MCF 10A (cell line): ENCODE measurements at regions not wholly inside any gene's neighbourhood (a gene's known extent, or its start where the extent isn't known, plus 50 kb on each side); places are given as distances from the start of the nearest gene placed in this dataset.

Source experiments
- BruUV-seq: library from RNA; stranded (reverse); fragments of 400-500 nt; replicated peaks from 2 replicates; lab custom pipeline; 2021; lab: Mats Ljungman, UMichigan
- CTCF ChIA-PET: fragments of 300-600 bp; sonication (Branson Sonifier 250); formaldehyde crosslinking; extraction: SDS; loops from one replicate; lab custom pipeline; 2021; ENCODE audit warnings: antibody characterized with exemption, inconsistent platforms; lab: Yijun Ruan, JAX
- POLR2A ChIA-PET: fragments of 300-600, 350-650 bp; sonication (Branson Sonifier 250); formaldehyde crosslinking; extraction: SDS; loops from one replicate; lab custom pipeline; 2020; ENCODE audit warnings: antibody characterized with exemption, inconsistent platforms; lab: Yijun Ruan, JAX
- DNase-seq: peaks from one replicate; pipeline ENCODE4 v3.0.0-alpha.2; 2018; ENCODE audit not compliant: unreplicated experiment
- H3K27ac Mint-ChIP-seq: one replicate; pipeline ENCODE4 v1.8.0; 2022; ENCODE audit warnings: mild to moderate bottlenecking, low read depth, mixed read lengths; ENCODE audit not compliant: unreplicated experiment
- H3K27me3 Mint-ChIP-seq: one replicate; pipeline ENCODE4 v1.8.0; 2022; ENCODE audit warnings: mixed read lengths; ENCODE audit not compliant: insufficient read depth, unreplicated experiment
- H3K36me3 Mint-ChIP-seq: one replicate; pipeline ENCODE4 v1.8.0; 2022; ENCODE audit warnings: mild to moderate bottlenecking, moderate library complexity, mixed read lengths; ENCODE audit not compliant: insufficient read depth, unreplicated experiment
- H3K4me1 Mint-ChIP-seq: one replicate; pipeline ENCODE4 v1.8.0; 2022; ENCODE audit warnings: mixed read lengths; ENCODE audit not compliant: insufficient read depth, unreplicated experiment
- H3K4me3 Mint-ChIP-seq: one replicate; pipeline ENCODE4 v1.8.0; 2022; ENCODE audit warnings: mild to moderate bottlenecking, moderate library complexity, mixed read lengths; ENCODE audit not compliant: unreplicated experiment
- H3K9me3 Mint-ChIP-seq: one replicate; pipeline ENCODE4 v1.8.0; 2022; ENCODE audit warnings: mixed read lengths; ENCODE audit not compliant: unreplicated experiment
- intact Hi-C: fragments of 100-400 bp; cut with micrococcal nuclease; formaldehyde crosslinking; loops from 2 replicates; pipeline ENCODE4 v1.14.1; 2022
- TF ChIP-seq, protein P1 (sequence below): fragments of 200-600 bp; IDR thresholded peaks from one replicate; pipeline ENCODE4 v1.8.0; 2022; ENCODE audit warnings: antibody characterized with exemption, mild to moderate bottlenecking; ENCODE audit not compliant: unreplicated experiment

DNA sequence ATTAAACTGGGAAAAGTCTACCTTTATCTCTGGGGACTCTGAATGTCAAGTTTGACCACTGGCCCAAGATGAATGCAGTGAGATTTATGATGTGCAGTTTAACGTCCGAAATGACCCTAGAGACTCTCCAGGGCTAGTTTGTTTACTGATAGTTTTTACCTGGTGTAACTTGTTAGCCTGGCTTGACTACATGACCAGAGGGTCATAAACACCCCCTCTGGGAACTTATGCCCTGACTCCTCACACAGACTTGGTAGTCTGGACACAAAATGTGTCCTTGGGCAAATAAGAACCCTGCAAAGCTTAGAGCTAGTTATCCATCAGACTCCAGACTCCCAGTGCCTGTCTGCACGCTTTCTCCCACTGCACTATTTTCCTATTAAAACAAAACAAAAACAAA, 606.5 kb downstream of the HACE1 start:
- CTCF ChIA-PET, result interaction anchor here (0.6 kb wide), 1 partner anchor 1130 kb away, joined by 3 read pairs; no protein-coding TSS in a partner anchor
- Mint-ChIP-seq H3K27me3 (no peaks in the 10 kb centered on the region), H3K4me1 (peaks cover 6% of the 10 kb centered on the region), H3K9me3 (no peaks in the 10 kb centered on the region), H3K4me3 (no peak overlapping the region), H3K27ac (no peak overlapping the region), H3K36me3 (no peaks in the 10 kb centered on the region)
- DNase-seq, result no peak
- TF ChIP-seq, protein P1, sequence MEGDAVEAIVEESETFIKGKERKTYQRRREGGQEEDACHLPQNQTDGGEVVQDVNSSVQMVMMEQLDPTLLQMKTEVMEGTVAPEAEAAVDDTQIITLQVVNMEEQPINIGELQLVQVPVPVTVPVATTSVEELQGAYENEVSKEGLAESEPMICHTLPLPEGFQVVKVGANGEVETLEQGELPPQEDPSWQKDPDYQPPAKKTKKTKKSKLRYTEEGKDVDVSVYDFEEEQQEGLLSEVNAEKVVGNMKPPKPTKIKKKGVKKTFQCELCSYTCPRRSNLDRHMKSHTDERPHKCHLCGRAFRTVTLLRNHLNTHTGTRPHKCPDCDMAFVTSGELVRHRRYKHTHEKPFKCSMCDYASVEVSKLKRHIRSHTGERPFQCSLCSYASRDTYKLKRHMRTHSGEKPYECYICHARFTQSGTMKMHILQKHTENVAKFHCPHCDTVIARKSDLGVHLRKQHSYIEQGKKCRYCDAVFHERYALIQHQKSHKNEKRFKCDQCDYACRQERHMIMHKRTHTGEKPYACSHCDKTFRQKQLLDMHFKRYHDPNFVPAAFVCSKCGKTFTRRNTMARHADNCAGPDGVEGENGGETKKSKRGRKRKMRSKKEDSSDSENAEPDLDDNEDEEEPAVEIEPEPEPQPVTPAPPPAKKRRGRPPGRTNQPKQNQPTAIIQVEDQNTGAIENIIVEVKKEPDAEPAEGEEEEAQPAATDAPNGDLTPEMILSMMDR, result no peak
- BruUV-seq, result no TSS peak
- intact Hi-C loops, result no loop called here
- POLR2A ChIA-PET, result no interaction called here

DNA sequence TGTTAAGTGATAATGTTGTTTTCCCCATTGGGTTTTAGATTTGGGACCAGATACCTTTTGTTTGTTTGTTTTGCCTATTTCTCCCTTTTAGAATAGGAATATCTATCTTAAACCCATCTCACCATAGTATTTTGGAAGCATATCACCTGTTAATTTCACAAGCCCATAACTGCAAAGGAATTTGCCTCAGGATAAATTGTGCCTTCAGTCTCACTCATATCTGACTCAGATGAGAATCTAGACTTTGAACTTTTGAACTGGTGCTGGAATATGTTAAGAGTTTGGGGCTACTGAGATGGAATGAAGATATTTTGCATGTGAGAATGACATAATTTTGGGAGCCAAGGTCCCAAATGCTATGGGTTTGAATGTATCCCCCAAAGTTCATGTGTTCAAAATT, 607.4 kb downstream of the HACE1 start:
- no TSS peak for BruUV-seq
- TF ChIP-seq, protein P1, result no peak
- H3K27ac Mint-ChIP-seq, result no peak overlapping the region
- no peaks in the 10 kb centered on the region for H3K36me3 Mint-ChIP-seq
- ChIA-PET CTCF (no interaction called here), POLR2A (no interaction called here)
- no peak overlapping the region for H3K4me3 Mint-ChIP-seq
- H3K4me1 Mint-ChIP-seq, result peaks cover 6% of the 10 kb centered on the region
- DNase-seq, result peak; percentile 33
- intact Hi-C loops, result no loop called here
- no peaks in the 10 kb centered on the region for H3K9me3 Mint-ChIP-seq
- no peaks in the 10 kb centered on the region for H3K27me3 Mint-ChIP-seq

DNA sequence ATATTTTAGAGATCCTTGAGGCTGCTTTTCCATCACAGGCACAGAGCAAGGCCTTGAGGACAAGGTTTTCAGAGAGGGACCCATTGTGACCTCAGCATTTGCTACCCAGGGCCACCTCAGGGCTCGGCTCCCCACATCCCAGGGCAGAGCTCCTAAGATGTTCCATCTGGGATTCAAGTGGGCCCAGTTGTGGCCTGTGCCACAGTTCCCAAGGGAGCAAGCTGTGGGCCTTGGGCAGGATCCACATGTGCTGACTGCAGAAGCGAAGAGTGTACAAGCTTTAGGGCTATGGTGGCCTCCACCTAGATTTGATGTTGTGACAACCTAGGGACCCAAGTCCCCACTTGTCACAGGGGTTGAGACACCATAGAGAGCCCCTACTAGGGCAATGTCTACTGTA, 608.1 kb downstream of the HACE1 start:
- no TSS peak for BruUV-seq
- ChIA-PET CTCF (no interaction called here), POLR2A (no interaction called here)
- TF ChIP-seq, protein P1, result no peak
- no peak for DNase-seq
- Mint-ChIP-seq H3K27ac (no peak overlapping the region), H3K4me3 (no peak overlapping the region), H3K27me3 (no peaks in the 10 kb centered on the region), H3K9me3 (no peaks in the 10 kb centered on the region), H3K4me1 (peaks cover 6% of the 10 kb centered on the region), H3K36me3 (no peaks in the 10 kb centered on the region)
- intact Hi-C loops, result no loop called here

DNA sequence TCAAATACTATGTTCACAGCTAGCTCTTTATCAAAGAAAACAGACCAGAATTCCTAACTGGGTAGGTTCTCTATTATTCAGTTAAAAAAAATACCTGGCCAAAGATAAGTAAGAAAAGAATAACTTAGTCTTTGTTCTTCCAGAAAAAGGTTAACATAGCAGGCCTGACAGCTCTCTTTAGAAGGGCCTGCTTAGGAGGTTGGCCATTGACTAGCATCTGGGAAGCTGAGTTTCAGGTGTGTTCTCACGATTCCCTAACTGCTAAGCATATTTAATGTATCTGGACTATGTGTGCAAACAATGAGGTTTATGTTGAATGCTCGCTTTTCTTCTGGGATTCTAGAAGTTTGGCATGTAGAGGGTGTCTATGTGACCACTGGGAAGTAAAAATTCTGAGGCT, 618.9 kb downstream of the HACE1 start:
- intact Hi-C loops, result no loop called here
- no TSS peak for BruUV-seq
- no peaks in the 10 kb centered on the region for H3K4me1 Mint-ChIP-seq
- no peaks in the 10 kb centered on the region for H3K27me3 Mint-ChIP-seq
- ChIA-PET CTCF (interaction anchor here (0.6 kb wide), 1 partner anchor 902 kb away, joined by 3 read pairs; no protein-coding TSS in a partner anchor), POLR2A (no interaction called here)
- TF ChIP-seq, protein P1, result no peak
- peaks cover 7% of the 10 kb centered on the region for H3K9me3 Mint-ChIP-seq
- no peak for DNase-seq
- no peaks in the 10 kb centered on the region for H3K36me3 Mint-ChIP-seq
- H3K27ac Mint-ChIP-seq, result no peak overlapping the region
- H3K4me3 Mint-ChIP-seq, result no peak overlapping the region
